Hepatocyte (in vitro differentiated cells): ENCODE measurements at regions not wholly inside any gene's neighbourhood (a gene's known extent, or its start where the extent isn't known, plus 50 kb on each side); places are given as distances from the start of the nearest gene placed in this dataset.

Experiments used
- DNase-seq: peaks from one replicate; pipeline ENCODE4 v3.0.0-alpha.2; 2016; ENCODE audit warnings: low spot score
- H2AFZ ChIP-seq: fragments of 200-600 bp; sonication (generic); 2 replicates; pipeline ENCODE4 v1.6.0; 2016; ENCODE audit warnings: antibody characterized with exemption, mild to moderate bottlenecking
- H3K27ac ChIP-seq: fragments of 200-600 bp; sonication (generic); 2 replicates; pipeline ENCODE4 v1.5.1; 2016; ENCODE audit warnings: mild to moderate bottlenecking
- H3K27me3 ChIP-seq: fragments of 200-600 bp; sonication (generic); 2 replicates; pipeline ENCODE4 v1.6.1; 2016
- H3K36me3 ChIP-seq: fragments of 200-600 bp; sonication (generic); replicated peaks from 2 replicates; pipeline ENCODE4 v1.5.1; 2016; ENCODE audit warnings: low read depth; ENCODE audit not compliant: insufficient read depth
- H3K4me1 ChIP-seq: fragments of 200-600 bp; sonication (generic); 2 replicates; pipeline ENCODE4 v1.5.1; 2016; ENCODE audit warnings: mild to moderate bottlenecking, moderate library complexity; ENCODE audit not compliant: insufficient read depth
- H3K4me2 ChIP-seq: fragments of 200-600 bp; sonication (generic); 2 replicates; pipeline ENCODE4 v1.6.0; 2016
- H3K4me3 ChIP-seq: fragments of 200-600 bp; sonication (generic); 2 replicates; pipeline ENCODE4 v1.5.1; 2016; ENCODE audit warnings: mild to moderate bottlenecking
- H3K79me2 ChIP-seq: fragments of 200-600 bp; sonication (generic); 2 replicates; pipeline ENCODE4 v1.6.0; 2017; ENCODE audit warnings: mild to moderate bottlenecking
- H3K9me2 ChIP-seq: fragments of 200-600 bp; sonication (generic); replicated peaks from 2 replicates; pipeline ENCODE4 v1.6.0; 2017; ENCODE audit warnings: mild to moderate bottlenecking; ENCODE audit not compliant: insufficient read depth
- H3K9me3 ChIP-seq: fragments of 200-600 bp; sonication (generic); 2 replicates; pipeline ENCODE4 v1.5.1; 2016; ENCODE audit warnings: low read depth, mild to moderate bottlenecking
- H4K20me1 ChIP-seq: fragments of 200-600 bp; sonication (generic); 2 replicates; pipeline ENCODE4 v1.6.0; 2016; ENCODE audit warnings: mild to moderate bottlenecking; ENCODE audit not compliant: insufficient read depth, poor library complexity, severe bottlenecking
- EZH2 ChIP-seq: fragments of 200-600 bp; sonication (generic); IDR thresholded peaks from 2 replicates; pipeline ENCODE4 v1.6.1; 2016; ENCODE audit warnings: antibody characterized with exemption, mild to moderate bottlenecking, borderline replicate concordance
- EZH2phosphoT487 ChIP-seq: fragments of 200-600 bp; sonication (generic); IDR thresholded peaks from one replicate; pipeline ENCODE4 v1.6.1; 2018; ENCODE audit warnings: antibody characterized with exemption, mild to moderate bottlenecking, low read depth, moderate library complexity; ENCODE audit not compliant: unreplicated experiment, severe bottlenecking
- WGBS: methylation state at CpG from one replicate; pipeline ENCODE4 v1.1.6; 2016; ENCODE audit warnings: low lambda C conversion rate; ENCODE audit errors: missing lambda C conversion rate; 5-methylcytosine and 5-hydroxymethylcytosine counted together
- TF ChIP-seq, protein P1 (sequence below): fragments of 200-600 bp; sonication (generic); IDR thresholded peaks from 2 replicates; pipeline ENCODE4 v1.5.1; 2016; ENCODE audit warnings: antibody characterized with exemption, mild to moderate bottlenecking; ENCODE audit not compliant: poor library complexity

DNA sequence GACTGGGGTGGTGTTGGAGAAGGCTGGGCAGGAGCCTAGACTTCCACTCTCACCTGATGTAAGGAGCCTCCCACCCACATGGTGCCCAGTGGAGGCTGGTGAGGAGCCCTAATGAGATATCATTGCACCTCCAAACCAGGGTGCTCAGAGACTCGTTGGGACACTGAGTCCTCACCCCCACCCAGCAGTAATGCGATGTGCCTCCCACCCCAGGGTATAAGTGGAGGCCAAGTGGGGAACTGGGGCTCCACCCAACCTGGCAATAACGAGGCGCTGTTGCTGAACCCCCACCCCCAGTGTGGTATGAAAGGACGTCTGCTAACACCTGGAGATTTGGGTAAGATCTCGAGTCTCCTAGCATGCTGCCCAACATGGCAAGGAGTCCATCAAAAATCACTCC, 510.2 kb downstream of the PREX1 start:
- Histone ChIP-seq H3K9me2 (no peaks in the 10 kb centered on the region), H3K36me3 (no peaks in the 10 kb centered on the region), H2AFZ (no peak overlapping the region), H3K27ac (no peak overlapping the region), H3K4me3 (no peak overlapping the region), H3K4me2 (no peak overlapping the region), H3K4me1 (peaks cover 7% of the 10 kb centered on the region), H4K20me1 (no peaks in the 10 kb centered on the region), H3K9me3 (no peaks in the 10 kb centered on the region), H3K27me3 (no peaks in the 10 kb centered on the region), H3K79me2 (no peaks in the 10 kb centered on the region)
- TF ChIP-seq EZH2phosphoT487: no peak
- no peak for TF ChIP-seq EZH2
- TF ChIP-seq, protein P1, sequence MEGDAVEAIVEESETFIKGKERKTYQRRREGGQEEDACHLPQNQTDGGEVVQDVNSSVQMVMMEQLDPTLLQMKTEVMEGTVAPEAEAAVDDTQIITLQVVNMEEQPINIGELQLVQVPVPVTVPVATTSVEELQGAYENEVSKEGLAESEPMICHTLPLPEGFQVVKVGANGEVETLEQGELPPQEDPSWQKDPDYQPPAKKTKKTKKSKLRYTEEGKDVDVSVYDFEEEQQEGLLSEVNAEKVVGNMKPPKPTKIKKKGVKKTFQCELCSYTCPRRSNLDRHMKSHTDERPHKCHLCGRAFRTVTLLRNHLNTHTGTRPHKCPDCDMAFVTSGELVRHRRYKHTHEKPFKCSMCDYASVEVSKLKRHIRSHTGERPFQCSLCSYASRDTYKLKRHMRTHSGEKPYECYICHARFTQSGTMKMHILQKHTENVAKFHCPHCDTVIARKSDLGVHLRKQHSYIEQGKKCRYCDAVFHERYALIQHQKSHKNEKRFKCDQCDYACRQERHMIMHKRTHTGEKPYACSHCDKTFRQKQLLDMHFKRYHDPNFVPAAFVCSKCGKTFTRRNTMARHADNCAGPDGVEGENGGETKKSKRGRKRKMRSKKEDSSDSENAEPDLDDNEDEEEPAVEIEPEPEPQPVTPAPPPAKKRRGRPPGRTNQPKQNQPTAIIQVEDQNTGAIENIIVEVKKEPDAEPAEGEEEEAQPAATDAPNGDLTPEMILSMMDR: no peak
- DNase-seq: no peak
- WGBS: 85% methylated on average over 6 of the region's 6 CpGs

DNA sequence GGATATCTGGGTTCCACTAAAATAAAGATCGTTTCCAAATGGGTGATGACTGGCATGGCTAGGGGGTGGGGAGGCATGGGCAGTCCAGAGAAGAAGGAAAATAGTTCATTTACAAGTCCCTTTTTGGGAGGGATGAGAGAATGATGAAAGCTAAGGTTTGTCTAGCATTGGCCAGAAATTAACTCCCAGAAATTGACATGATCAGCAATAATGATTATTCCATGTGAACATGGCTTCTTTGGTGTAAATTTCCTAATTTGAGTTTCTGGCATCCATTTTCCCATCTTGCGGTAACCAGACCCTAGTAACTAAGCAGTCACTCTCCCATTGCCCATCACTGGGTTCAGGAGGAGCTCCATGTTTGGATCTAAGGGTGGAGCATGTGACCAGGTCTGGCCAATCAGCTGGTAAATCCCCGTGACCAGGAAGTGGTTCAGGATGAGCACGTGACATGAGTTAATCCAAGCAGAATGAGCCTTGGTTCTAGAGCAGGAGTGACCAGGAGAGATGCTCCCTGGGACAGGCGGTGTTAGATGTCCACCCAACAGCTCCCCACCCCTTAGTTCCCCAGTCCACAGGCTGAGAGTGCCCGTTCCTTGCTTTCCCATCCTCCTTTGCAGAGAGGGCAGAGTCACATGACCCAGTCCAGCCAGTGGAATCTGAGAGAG, 512.7 kb downstream of the PREX1 start:
- Histone ChIP-seq H3K27ac (no peak overlapping the region), H3K9me3 (no peaks in the 10 kb centered on the region), H2AFZ (no peak overlapping the region), H3K36me3 (no peaks in the 10 kb centered on the region), H3K79me2 (no peaks in the 10 kb centered on the region), H3K4me2 (no peak overlapping the region), H3K4me3 (no peak overlapping the region), H4K20me1 (no peaks in the 10 kb centered on the region), H3K9me2 (no peaks in the 10 kb centered on the region), H3K4me1 (peaks cover 3% of the 10 kb centered on the region), H3K27me3 (no peaks in the 10 kb centered on the region)
- DNase-seq: no peak
- no peak for TF ChIP-seq EZH2phosphoT487
- no peak for TF ChIP-seq EZH2
- 96% methylated on average over 6 of the region's 6 CpGs for WGBS

DNA sequence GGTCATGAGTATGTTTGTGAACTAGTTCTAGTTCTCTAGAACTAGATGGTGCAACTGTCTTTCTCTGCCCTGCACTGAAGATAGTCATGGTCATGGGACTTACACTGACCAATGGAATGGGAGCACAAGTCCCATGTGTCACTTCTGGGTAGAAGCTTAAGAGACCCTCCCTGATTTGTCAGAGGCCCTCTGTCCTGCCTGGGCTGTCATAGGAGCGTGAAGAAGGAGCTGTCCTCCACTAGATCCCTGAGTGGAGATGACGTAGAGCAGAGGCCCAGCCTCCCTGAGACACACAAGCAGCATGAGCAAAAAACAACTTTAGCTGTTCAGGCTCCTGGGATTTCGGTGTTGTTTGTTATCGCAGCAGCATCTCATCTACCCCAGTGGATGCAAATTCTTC, 514.5 kb downstream of the PREX1 start:
- 96% methylated on average over 4 of the region's 4 CpGs for WGBS
- H3K27me3 ChIP-seq: no peaks in the 10 kb centered on the region
- no peak for DNase-seq

DNA sequence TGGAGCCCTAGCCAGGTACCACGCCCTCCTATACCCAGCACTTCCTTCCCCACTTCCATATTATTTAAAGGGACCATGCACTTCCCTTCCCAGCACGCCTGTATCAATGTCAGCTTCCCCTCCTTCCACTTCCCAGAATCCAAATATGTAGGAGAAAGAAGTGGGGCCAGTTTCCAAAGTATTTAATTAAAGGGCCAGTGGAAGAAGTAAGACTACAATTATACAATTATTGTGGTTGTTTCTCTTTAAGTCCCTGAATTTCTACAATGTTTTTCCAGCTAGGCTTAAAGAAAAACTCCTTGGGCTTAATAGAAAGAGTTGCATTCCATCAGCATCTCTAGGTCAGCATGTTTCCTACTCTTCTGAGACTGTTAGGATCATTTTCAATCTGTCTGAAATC, 515.8 kb downstream of the PREX1 start:
- no peak overlapping the region for H2AFZ ChIP-seq
- no peaks in the 10 kb centered on the region for H3K9me3 ChIP-seq
- no peak for TF ChIP-seq EZH2phosphoT487
- TF ChIP-seq, protein P1: no peak
- no peak for TF ChIP-seq EZH2
- H3K4me3 ChIP-seq: no peak overlapping the region
- no peaks in the 10 kb centered on the region for H3K79me2 ChIP-seq
- no peaks in the 10 kb centered on the region for H3K36me3 ChIP-seq
- DNase-seq: no peak
- H3K9me2 ChIP-seq: no peaks in the 10 kb centered on the region
- H3K27me3 ChIP-seq: no peaks in the 10 kb centered on the region
- H3K4me1 ChIP-seq: no peaks in the 10 kb centered on the region
- H3K27ac ChIP-seq: no peak overlapping the region
- H4K20me1 ChIP-seq: no peaks in the 10 kb centered on the region
- no peak overlapping the region for H3K4me2 ChIP-seq
- 85% methylated on average over 2 of the region's 2 CpGs for WGBS

More for the DNA sequence above, 514.5 kb downstream of the PREX1 start:
- Histone ChIP-seq H3K9me2 (no peaks in the 10 kb centered on the region), H4K20me1 (no peaks in the 10 kb centered on the region), H3K9me3 (no peaks in the 10 kb centered on the region), H3K79me2 (no peaks in the 10 kb centered on the region), H3K36me3 (no peaks in the 10 kb centered on the region), H3K4me3 (no peak overlapping the region), H3K4me1 (no peaks in the 10 kb centered on the region), H3K4me2 (no peak overlapping the region), H2AFZ (no peak overlapping the region), H3K27ac (no peak overlapping the region)
- TF ChIP-seq EZH2 (no peak), EZH2phosphoT487 (no peak)
- TF ChIP-seq, protein P1: no peak
